Coronary artery (tissue), 2 donors: ENCODE measurements at regions not wholly inside any gene's neighbourhood (a gene's known extent, or its start where the extent isn't known, plus 50 kb on each side); places are given as distances from the start of the nearest gene placed in this dataset.

ENCODE experiments used
- DNase-seq: peaks from one replicate; pipeline ENCODE4 v3.0.0-alpha.2; 2017; ENCODE audit warnings: low spot score
- H3K27ac ChIP-seq, 2 donors: fragments of 200-600 bp; sonication (generic); one replicate each; pipeline ENCODE4 v1.5.1; 2016 to 2019
- H3K4me3 ChIP-seq: fragments of 200-600 bp; sonication (generic); 2 replicates; pipeline ENCODE4 v1.5.1; 2016; ENCODE audit warnings: mild to moderate bottlenecking, moderate library complexity
- CTCF ChIP-seq: fragments of 200-600 bp; sonication (generic); IDR thresholded peaks from one replicate; pipeline ENCODE4 v1.5.1; 2019; ENCODE audit warnings: antibody characterized with exemption

GRCh38 chr5:96265487-96265886, 167.6 kb downstream of the PCSK1 start:
- H3K4me3 ChIP-seq, result no peak overlapping the region
- no peak for TF ChIP-seq CTCF
- no peak overlapping the region for H3K27ac ChIP-seq
- DNase-seq, result no peak

GRCh38 chr5:96264047-96264446, 169.0 kb downstream of the PCSK1 start:
- DNase-seq, result no peak
- no peak for TF ChIP-seq CTCF
- H3K4me3 ChIP-seq, result no peak overlapping the region
- H3K27ac ChIP-seq, result no peak overlapping the region

GRCh38 chr5:96262105-96262504, 170.9 kb downstream of the PCSK1 start:
- Histone ChIP-seq H3K4me3 (no peak overlapping the region), H3K27ac (no peak overlapping the region)
- no peak for TF ChIP-seq CTCF
- no peak for DNase-seq

GRCh38 chr5:96260009-96260408, 173.0 kb downstream of the PCSK1 start:
- Histone ChIP-seq H3K27ac (peak overlapping the region; percentile 31 to 54), H3K4me3 (no peak overlapping the region)
- no peak for DNase-seq
- TF ChIP-seq CTCF, result no peak

GRCh38 chr5:96259151-96259772, 173.8 kb downstream of the PCSK1 start:
- Histone ChIP-seq H3K4me3 (no peak overlapping the region), H3K27ac (peak overlapping the region; percentile 52 to 54)
- no peak for DNase-seq
- TF ChIP-seq CTCF, result no peak

- Histone ChIP-seq H3K4me3 (no peak overlapping the region), H3K27ac (peak overlapping the region; percentile 52 to 54)
- DNase-seq, result no peak
- TF ChIP-seq CTCF, result no peak
These were observed 174.4 kb downstream of the PCSK1 start for GRCh38 chr5:96258692-96259091.

GRCh38 chr5:96257904-96258303, 175.1 kb downstream of the PCSK1 start:
- TF ChIP-seq CTCF, result no peak
- H3K27ac ChIP-seq, result no peak overlapping the region
- no peak for DNase-seq
- no peak overlapping the region for H3K4me3 ChIP-seq
